ENCODE measurements at regions not wholly inside any gene's neighbourhood (a gene's known extent, or its start where the extent isn't known, plus 50 kb on each side); places are given as distances from the start of the nearest gene placed in this dataset.

- DNase-seq: no peak
Observed at GRCh38 chr15:31456354-31457060, 129.9 kb downstream of the KLF13 start.

DNA sequence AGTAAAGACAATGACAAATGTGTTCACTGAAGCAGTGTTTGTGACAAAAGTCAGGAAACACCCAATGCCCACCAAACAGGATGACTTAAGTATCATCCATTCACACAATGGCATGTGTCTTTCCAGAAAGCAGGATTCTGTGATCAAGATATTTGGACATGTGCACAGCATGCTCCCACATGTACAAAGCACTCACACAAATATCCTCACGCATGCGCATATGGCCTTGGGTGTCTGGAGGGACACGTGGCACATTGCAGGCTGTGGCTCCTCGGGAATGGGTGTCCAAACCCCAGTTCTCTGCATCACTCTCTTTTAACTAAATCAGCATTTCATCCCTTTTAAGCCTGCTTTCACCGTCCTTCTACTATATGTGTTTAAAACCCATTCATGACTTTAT, 130.5 kb downstream of the KLF13 start:
- no peak for DNase-seq

GRCh38 chr15:31457631-31458526, 131.2 kb downstream of the KLF13 start:
- DNase-seq: no peak

GRCh38 chr15:31458596-31459399, 132.2 kb downstream of the KLF13 start:
- DNase-seq: no peak

DNA sequence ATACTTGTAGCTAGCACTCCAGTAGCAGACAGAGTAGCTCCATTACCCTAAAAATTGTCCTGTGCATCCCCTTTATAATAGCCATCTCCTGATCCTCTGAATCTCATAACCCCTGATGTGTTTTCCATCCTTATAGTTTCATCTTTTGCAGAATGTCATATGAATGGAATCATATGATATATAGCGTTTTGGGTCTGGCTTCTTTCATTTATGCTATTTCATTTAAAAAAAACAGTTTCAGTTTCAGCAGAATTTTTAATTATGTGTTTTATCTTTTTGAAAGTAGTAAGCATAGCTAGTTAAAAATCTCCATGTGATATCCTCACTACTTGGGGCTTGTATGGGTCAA, 132.7 kb downstream of the KLF13 start:
- no peak for DNase-seq

GRCh38 chr15:31461375-31461774, 134.7 kb downstream of the KLF13 start:
- no peak for DNase-seq

DNA sequence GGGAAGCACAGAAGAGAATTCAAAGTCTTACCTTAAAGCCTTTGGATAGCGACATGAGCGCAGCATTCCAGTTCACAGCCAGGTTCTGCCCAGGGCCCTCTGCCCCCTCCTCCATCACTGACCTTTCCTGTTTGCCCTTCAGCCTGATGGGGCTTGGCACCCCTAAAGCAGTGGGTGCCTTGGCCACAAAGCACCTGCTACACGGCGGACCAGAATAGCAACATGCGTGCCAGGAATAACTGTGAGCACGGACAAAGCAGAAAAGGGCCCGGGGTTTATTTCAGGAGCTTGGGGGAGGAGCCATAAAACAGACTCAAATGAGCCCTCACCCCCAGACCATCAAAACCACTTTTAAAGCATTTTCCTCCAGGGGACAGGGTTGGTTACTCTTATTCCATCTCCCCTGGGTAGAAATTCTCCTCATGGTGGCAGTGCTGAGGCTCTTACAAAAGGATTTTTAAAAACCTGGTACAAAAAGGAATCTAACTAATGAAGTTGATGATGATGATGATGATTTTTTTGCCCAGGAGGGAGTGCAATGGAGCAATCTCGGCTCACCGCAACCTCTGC, 135.4 kb downstream of the KLF13 start:
- DNase-seq: no peak

DNA sequence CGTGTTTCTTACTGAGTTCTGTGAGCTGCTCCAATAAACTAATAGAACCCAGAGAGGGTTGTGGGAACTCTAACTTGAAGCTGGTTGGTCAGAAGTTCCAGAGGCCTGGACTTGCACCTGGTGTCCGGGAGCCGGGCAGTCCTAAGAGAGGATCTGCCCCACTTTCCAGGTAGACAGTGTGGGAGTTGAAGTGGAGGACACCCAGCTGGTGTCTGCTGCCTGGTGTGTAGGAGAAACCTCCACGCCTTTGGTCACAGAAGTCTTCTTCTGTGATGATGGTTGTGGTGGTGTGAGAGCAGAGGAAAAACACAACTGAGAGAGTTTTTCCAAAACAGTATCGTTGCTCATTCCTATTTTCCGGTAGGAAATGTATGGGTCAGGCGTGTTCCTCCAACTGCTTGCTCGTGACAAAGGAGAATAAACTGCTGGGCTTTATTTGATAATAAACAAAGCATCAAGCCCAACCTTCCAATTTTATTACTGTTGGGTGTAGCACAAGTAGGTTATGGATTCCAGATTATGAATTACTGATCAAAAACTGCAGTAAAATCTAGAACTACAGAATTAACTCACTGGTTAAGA, 137.0 kb downstream of the KLF13 start:
- DNase-seq: no peak

GRCh38 chr15:31464216-31465082, 137.8 kb downstream of the KLF13 start:
- no peak for DNase-seq

DNA sequence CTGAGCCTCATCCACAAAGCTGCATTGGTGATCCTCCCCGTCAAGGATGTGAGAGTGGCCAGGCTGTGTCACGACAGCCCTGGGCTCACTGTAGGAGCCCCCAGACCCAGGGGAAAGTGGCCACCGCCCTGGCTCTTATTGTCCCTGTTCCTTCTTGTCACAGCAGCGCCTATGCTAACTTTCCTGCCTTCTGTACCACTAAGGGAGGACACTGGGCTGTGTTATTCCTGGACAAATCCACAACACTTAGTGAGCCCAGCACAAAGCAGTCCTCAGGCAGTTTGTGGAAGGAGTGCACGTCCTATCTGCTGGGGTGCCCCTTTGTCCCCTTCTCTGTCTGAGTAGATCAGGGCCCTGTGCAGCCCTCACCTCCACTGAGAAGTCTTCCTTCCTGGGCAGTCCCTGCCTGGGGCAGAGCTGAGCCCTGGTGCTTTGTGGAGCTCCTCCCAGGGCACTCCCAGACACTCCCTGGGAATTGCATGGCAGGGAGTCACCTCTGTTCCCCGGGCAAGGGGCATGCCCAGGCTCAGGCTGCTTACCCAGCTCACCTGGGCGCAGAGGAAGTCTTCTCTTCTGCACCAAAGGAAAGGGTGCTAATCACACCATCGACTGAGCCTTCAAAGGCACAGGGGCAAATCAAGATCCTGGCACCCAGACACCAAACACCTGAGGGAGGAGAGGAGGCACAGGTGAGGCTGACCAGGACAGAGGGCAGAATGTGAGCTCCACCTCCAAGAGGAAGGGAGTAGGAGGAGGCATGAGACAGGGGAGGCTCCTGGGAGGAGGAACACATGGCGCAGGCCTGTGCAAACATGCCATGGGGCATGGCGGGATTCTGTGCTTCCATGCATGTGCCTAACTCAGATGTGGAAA, 138.7 kb downstream of the KLF13 start:
- DNase-seq: no peak

GRCh38 chr15:31467361-31467760, 140.7 kb downstream of the KLF13 start:
- no peak for DNase-seq

DNA sequence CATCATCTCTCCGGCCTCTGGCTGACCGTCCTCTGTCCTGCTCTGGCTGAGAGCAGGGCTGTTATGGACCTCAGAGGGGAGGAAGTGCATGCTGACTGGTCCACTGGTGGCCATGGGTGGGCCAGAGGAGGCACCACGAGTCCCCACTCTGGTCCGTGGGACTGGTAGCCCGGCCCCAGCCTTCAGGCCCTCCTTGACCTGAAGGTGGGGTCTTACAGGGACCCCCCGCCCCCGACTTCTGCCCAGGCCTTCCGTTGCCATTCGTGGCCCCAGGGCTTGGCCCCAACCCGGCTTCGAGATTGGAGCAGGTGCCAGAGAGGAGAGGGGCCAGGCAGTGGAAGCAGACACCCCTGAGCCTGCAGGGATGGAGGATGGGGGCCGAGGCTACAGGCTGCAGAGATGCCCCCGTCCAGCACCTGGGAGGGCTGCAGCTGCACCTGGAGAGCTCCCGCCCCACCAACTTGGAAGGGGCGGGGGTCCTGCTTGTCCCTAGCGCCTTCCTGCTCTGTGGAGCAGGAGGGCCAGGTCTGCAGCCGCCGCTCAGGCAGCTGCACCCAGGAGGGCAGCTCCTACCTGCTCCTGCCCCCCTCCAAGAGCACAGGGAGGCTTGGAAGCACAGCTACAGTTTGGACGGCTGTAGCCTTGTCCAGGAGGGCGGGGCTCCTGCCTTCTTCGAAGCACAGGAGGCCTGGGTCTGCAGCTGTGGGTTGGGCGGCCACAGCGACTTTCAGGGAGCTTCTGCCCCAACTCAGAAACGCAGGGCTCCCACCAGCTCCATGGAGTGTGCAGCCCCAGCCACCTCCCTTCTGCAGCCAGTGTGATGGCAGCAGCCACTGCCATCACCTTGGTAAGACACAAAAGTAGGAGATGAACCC, 142.5 kb downstream of the KLF13 start:
- DNase-seq: no peak

GRCh38 chr15:31469786-31470525, 143.3 kb downstream of the KLF13 start:
- DNase-seq: no peak

- DNase-seq: no peak
Observed at GRCh38 chr15:31470756-31471155, 144.1 kb downstream of the KLF13 start.

DNA sequence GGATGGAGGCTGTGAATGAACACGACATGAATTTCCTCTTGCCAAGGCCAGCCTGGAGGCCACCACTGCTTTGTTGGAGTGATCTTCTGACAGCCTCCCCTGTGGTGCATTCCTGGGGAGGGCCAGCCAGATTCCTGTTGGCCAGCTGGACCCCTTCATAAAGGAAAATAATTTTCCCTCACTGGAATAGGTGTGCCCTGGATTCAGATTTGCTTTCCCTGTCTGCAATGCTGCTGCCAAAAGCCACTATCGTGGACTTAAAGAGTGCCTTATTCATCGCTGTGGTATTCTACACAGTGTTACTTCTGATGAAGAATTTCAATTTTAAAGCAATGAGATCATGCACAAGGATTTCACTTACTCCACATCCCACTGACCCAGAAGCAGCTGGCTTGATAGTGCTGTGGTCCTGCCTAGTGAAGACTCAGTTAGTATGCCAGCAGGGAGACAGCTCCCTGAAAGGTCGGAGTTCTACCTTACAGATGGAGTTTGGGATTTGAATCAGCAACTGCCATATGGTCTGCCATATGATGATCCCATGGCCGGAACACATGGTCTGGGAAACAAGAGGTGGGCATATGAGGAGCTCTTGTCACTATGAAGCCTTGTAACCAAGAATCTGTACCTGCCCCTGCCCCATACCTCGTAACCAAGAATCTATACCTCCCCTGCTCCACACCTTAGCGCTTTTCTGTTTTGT, 145.2 kb downstream of the KLF13 start:
- no peak for DNase-seq

DNA sequence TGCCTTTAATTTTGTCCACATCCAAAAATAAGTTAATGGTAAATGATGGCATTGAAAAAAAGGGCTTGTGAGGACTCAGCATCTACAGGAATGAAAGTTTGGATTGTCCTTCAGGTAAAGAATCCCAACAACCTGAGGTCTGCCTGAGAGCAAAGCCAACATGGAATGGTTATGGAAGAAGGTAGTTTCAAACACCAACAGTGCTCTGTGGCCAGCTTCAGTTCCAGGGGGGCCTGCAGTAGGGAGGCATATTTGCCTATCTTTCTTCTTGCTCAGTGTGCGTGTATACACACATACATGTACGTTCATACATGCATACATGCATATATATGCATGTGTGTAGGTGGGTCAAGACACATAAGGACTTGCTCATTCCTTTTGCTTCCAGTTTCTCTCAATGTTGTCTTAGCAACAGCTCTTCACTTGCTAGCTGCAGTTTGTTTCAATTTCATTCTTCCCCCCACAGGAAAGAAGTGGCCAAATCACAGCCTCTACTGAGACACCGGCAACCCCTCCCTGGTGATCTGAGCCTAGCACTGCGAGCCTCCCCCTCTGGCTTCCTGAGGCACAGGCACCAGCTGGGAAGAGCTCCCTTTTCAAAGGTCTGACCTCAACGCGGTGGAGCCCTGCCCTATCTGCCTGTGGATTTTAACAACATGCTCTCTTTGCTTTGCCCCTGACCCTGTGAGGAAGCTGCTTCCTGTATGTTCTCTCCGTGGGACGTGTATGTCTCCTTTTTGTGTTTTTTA, 146.2 kb downstream of the KLF13 start:
- DNase-seq: no peak

DNA sequence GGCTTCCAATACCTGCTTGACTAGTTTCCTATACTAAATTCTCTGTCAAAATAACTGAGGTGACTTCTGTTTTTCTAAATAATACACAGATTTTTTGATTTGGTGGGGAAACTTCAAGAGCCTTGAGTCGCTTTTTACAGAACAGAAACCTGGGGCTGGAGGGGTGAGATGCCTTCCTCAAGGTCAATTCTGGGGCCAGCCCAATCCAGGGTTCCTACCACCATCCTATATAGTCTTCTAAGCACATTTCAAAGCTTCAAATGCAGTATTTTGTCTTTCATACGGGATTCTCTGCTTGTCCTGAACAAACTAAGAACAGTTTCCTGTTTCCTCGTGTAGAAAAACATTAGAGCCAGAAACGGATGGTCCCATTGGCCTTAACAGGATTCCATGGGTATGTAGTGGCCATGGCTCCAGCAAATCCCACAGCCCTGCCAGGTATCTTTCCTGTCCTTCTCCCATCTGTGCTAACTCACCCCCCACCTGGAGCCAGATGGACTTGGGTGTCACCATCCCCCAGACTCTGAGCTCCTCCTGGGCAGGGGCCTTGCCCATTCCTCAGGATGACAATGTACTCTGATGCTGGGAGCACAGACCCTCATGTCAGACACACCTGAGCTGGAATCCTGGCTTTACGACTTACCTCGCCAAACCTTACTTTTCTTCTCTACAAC, 146.9 kb downstream of the KLF13 start:
- no peak for DNase-seq

Measured in hematopoietic multipotent progenitor cell treated with erythropoietin and hydrocortisone succinate and interleukin-3 and kit ligand, for 6 days (in vitro differentiated cells).